Activated T-cell treated with anti-CD3 and anti-CD28 coated beads for 24 hours (primary cell): ENCODE measurements at regions not wholly inside any gene's neighbourhood (a gene's known extent, or its start where the extent isn't known, plus 50 kb on each side); places are given as distances from the start of the nearest gene placed in this dataset.
"Not testable (repeated sequence)": the region's sequence is repeated elsewhere in the genome, so short reads cannot be mapped to it uniquely, and the experiment has no call there.

Source experiments
- DNase-seq: peaks from one replicate; pipeline ENCODE4 v3.0.0-alpha.2; 2020; ENCODE audit warnings: low read depth

GRCh38 chr20:4635781-4636180, 50.5 kb upstream of the PRNP start:
- no peak for DNase-seq

GRCh38 chr20:4635342-4635741, 50.9 kb upstream of the PRNP start:
- no peak for DNase-seq

- DNase-seq, result no peak
Measured at GRCh38 chr20:4633780-4634179, 52.5 kb upstream of the PRNP start.

- DNase-seq, result no peak
Measured at GRCh38 chr20:4633379-4633778, 52.9 kb upstream of the PRNP start.

GRCh38 chr20:4632876-4633275, 53.4 kb upstream of the PRNP start:
- DNase-seq, result no peak

GRCh38 chr20:4626228-4626627, 60.0 kb upstream of the PRNP start:
- no peak for DNase-seq

- DNase-seq, result no peak
Measured at GRCh38 chr20:4625687-4626086, 60.6 kb upstream of the PRNP start.

- DNase-seq, result not testable (repeated sequence)
Measured at GRCh38 chr20:4624675-4625336, 61.5 kb upstream of the PRNP start.

GRCh38 chr20:4619144-4619543, 67.1 kb upstream of the PRNP start:
- not testable (repeated sequence) for DNase-seq

- DNase-seq, result no peak
Measured at GRCh38 chr20:4617484-4617883, 68.8 kb upstream of the PRNP start.

- DNase-seq, result no peak
Measured at GRCh38 chr20:4617019-4617418, 69.2 kb upstream of the PRNP start.

GRCh38 chr20:4613718-4614620, 72.3 kb upstream of the PRNP start:
- peak; percentile 52 for DNase-seq

GRCh38 chr20:4613184-4613583, 73.1 kb upstream of the PRNP start:
- DNase-seq, result no peak

GRCh38 chr20:4610871-4611270, 75.4 kb upstream of the PRNP start:
- no peak for DNase-seq

- DNase-seq, result no peak
Measured at GRCh38 chr20:4609511-4609910, 76.7 kb upstream of the PRNP start.

- no peak for DNase-seq
Measured at GRCh38 chr20:4608861-4609260, 77.4 kb upstream of the PRNP start.

GRCh38 chr20:4607287-4607713, 79.0 kb upstream of the PRNP start:
- peak; percentile 33 for DNase-seq

- DNase-seq, result no peak
Measured at GRCh38 chr20:4606051-4606450, 80.2 kb upstream of the PRNP start.

GRCh38 chr20:4605166-4605565, 81.1 kb upstream of the PRNP start:
- DNase-seq, result no peak

- no peak for DNase-seq
Measured at GRCh38 chr20:4604580-4604979, 81.7 kb upstream of the PRNP start.

- DNase-seq, result no peak
Measured at GRCh38 chr20:4603724-4604123, 82.5 kb upstream of the PRNP start.

- no peak for DNase-seq
Measured at GRCh38 chr20:4602297-4602631, 84.0 kb upstream of the PRNP start.

GRCh38 chr20:4601630-4602296, 84.5 kb upstream of the PRNP start:
- no peak for DNase-seq
